Left kidney (tissue), 1 donor: ENCODE measurements at regions not wholly inside any gene's neighbourhood (a gene's known extent, or its start where the extent isn't known, plus 50 kb on each side); places are given as distances from the start of the nearest gene placed in this dataset.

ENCODE experiments used
- DNase-seq: peaks from one replicate; pipeline ENCODE4 v3.0.0-alpha.2; 2013

DNA sequence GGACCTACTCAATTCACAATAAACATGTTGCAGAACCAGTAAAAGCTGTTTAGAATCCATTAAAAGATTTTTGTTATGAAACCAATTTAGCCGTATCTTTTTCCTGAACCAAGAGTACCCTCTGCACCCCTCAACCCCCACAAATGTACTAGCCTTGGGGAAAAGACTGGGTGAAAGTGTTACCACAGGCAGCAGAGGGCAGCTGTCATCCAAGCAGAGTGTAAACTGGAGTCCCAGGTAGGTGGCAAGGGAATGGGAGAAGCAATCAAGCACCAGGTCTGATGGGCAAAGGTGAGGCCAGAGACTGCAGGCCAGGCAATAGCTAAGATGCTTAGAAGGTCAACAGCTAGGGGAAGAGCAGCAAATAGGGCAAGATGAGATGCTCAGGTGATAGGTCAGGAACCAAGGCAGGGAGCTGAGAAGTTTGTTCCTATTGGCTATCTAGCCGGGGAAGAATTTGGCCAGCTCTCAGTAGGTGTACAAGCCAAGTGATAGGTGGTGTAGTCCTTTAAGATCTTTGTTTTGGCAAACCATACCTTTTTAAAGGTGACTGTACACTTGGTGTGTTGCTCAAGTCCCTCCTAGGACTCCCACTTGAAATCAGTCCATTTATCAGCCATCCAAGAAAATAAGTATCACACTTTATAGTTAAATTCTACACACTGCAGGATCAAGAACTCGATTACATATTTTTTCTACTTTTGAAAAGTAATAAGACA, 77.8 kb upstream of the CCDC112 start:
- DNase-seq, result no peak

DNA sequence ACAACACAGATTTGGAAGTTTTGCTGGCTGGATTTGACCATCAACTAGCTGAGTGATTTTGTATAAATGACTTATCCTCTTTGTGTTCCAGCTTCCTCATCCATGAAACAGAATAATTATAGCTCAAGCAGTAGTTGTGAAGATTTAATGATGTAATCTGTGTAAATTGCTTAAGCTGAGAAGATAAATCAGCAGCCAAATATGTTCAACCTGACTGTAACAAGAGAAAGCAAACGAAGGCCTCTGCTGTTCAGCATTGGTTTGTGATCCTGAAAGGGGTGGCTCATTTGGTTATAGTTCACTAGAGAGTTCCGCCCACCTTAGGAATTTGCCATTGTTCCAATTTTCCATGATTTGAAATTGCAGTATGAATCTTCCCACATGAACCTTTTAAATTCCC, 75.7 kb upstream of the CCDC112 start:
- DNase-seq, result no peak

DNA sequence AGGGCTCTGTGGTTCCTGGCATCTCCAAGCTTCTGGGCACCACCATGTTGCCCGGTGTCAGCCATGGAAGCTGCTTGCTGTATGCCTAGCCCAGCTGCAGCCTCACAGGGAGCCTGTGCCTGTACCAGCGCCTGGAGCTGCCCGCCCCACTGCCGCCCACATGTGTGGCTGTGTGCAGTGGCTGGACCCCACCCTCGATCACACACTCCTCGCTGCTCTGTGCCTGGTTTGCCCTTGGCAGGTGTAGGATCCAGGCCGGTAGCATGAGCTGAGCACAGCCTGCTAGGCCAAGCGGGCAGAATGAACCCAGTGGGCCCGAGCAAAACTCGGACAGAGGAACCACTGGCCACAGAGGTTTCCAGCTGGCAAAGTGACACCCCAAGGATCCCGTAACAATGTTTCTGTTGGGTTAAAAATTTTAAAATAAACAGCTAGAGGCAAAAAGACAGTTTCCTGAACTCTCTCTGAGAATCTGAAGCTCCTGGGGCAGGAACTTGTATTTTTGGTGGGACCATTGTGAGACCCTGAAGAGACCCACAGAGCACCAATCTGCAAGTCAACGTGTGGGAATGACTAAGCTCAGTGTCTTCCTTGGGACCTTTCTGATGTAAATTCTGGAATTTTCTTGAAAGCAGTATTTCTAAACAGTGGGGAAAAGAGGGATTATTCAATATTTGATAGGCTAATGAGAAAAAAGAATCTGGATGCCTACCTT, 73.1 kb upstream of the CCDC112 start:
- DNase-seq, result no peak

DNA sequence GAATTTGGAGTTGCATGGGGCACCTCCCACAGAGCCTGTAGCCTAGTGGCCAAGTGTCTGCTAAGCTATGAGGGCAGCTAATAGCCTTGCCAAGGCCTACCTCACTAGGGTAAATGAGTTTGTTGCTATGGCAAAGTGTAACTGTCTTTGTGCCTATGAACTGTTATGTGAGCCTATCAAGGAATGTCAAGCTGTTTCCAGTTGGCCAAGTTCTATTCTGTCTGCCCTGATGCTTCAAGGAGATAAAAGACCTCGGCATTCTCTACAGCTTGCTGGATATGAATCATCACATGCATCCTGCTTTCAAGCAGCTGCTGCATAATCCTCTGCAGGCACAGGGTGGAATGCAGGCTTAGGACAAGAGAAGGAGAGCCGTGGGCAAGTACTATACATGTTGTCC, 69.8 kb upstream of the CCDC112 start:
- no peak for DNase-seq

DNA sequence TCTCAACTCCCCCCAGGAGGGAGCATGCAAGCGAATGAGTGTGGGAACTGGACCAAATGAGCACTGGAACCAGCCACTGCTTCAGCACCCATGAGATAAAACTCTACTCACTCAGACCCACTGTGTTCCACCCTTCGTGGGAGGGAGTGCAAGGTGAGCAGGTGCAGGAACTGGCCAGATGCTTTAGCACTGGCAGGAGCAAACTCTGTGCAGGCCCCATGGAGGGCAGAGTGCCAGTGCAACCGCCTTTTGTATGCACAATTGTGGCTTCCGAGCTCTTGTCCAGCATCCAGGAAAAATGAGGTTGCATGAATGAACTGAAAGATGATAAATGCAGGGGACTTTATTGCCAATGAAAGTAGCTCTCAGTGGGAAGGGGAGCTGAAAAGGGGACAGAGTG, 67.4 kb upstream of the CCDC112 start:
- DNase-seq, result no peak

DNA sequence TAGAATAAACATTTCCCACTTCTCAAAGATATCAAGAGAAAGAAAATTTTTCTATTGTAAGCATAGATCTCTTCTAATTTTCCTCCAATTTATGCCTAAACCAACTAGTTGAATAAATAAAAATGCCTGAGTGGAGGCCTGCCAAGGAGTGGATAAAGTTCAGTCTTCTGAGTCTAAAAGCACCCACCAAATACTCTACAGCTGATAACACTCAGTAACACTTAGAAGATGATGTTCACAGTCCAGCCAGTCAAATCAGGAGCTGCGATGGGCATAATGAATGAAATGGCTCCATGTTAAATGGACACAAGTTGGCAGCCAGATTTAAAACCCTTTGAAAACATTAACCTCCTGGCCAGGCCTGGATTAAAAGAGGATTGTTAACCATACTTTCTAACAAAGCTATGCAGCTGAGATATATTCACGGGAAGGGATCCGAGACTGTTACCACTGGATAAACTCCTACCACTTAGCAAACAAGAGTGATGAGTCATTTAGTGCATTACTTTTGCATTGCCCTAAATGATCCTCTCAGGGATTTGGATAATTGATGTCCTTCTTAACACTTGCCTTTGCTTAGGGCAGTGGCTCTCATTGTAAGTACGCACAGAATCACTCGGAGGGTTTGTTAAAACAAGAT, 63.7 kb upstream of the CCDC112 start:
- DNase-seq, result no peak

DNA sequence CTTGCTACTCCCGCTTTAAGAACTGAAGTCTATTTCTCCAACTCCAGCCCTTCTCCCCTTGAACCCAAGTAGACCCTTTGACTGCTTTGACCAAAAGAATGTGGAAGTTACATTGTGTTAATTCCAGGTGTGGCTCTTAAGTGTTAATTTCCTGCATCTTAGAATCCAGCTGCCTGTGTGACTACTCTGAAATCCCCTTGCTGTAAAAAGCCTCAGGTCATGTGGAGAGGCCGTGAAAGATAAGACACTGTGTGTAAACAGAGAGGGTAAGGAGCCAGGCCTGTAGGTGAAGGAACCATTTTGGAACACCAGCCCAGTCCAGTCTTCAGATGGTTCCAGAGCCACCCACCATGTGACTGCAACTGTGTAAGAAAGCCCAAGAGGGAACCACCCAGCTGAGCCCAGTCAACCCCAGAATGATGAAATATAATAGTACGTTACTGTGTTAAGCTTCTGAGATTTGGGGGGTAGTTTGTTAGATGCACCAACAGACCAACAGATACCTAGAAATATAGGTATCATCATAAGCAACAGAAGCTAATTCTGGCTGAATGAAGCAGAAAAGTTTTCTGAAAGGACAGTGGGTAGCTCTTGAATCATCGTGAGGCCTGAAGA, 59.4 kb upstream of the CCDC112 start:
- no peak for DNase-seq

DNA sequence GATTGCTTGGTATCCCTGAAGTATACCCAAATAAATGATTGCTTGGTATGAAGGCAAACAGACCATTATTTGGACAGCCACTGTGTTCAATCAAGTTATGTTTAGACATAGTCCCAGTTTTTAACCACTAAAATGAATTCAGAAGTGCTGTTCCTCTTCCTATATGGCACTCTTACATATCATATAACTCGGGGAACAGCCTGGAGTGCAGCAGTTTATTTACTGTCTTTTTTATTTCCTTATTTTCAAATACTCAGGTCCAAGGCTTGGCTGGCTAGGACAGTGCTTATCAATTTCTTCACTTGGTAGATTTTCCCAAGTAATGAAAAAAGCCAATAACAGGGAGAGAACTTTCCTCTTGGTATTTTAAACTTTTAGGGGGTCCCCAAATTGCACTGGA, 58.6 kb upstream of the CCDC112 start:
- DNase-seq, result no peak

DNA sequence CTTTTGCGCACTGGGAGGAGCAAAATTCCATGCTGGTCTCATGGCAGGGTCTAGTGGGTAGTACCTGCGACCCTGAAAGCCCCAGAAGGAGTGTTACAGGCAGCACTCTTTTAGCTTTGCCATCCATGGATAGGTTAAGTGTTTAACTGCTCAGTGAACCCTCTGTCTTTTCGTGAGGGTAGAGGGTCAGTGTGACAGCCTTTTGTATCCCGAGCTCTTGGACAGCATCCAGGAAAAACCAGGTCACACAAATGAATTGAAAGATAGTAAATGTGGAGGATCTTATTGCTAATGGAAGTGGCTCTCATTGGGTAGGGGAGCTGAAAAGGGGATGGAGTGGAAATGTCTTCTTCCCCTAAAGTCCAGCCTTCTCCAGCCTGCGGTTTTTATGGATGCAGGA, 57.8 kb upstream of the CCDC112 start:
- no peak for DNase-seq

DNA sequence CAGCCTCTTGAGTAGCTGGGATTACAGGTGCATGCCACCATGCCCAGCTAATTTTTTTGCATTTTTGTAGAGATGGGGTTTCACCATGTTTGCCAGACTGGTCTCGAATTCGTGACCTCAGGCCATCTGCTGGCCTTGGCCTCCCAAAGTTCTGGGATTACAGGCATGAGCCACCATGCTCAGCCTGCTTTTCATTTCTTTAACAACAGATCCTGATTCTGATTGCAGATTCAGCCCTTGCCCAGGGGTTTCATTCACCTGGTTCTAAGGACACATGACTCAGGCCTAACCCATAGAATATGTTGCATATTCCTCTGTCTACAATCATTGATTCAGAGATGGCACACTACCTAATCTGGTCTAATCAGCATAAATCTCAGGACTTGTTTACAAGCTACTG, 56.1 kb upstream of the CCDC112 start:
- DNase-seq, result no peak

DNA sequence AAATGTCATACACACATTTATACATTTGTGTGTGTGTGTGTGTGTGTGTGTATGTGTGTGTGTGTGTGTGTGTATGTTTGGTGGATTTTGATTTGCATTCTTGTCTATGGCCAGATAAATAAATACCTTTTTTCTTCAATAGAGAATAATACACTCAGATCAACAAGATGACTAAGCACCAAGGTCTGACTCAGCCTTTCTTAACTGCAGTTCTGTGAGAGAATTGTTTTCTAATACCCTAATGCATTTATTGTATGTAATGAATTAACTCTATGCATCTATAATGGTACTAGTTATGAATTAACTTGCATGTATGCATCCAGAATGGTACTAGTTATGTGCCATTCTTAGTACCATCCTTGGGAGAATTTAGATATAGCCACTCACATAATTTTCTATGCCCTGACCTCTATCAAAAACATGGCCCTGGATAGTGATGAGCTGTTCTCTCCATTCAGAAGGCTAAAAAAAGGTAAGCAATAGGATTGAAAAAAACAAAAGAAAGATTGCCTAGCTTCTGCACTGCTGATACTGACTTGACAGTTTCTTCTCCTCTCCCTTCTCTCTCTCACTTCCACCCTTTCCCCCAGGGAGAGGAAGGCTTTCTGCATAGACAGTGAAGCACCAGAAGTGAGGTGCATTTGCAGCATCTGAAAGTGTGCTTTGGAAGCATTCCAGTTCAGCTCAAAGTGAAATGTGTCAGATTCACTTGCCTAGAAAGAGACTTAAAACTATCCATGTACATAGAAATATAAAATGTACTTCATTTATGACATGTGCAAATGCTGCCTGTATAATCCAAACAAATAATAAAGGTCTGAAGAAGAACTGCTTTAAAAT, 55.1 kb upstream of the CCDC112 start:
- DNase-seq, result no peak

DNA sequence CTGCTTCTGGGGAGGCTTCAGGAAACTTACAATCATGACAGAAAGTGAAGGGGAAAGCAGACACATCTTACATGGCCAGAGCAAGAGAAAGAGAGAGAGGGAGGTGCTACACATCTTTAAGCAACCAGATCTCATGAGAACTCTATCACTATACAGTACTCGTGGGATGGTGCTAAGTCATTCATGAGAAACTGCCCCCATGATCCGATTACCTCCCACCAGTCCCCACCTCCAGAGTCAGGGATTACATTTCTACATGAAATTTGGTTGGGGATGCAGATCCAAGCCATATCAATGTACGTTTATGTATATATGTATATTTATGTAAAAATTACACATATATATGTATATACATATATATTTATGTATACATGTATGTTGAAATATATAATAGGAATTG, 54.4 kb upstream of the CCDC112 start:
- no peak for DNase-seq

DNA sequence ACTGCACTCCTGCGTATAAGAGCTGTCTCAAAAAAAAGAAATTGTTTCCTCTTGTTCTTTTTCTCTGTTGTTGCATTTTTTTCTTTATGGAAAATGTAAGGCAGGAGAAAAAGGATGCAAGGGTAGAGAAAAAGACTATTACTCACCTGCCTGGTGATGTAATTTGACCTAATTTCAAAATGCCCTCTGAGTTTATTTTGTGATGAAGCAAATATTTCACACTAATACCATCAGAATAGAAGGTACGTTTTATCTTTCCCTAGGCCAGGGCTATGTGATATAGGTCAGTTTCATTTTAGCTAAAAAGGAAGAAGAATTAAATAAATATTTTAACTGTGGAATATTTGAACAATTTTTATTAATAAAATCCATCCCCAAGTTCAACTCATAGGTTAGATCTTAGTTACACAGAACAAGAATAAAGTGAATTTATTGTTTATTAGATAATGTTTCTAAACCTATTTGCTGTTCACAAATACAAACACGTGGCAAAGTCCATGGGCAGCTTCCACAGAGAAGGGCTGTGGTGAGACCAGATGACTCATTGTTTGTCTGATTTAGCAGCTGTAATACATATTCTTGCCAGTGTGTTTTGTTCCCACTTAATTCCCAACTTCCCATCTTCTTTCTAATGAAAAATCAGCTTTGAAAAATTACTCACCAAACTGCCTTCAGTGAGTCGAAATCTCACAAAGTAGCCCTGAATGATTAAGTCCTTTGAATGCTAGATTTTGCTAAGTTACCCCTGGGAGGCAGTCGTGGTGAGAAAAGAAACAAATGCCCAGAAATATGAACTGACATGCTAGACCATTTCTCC, 52.8 kb upstream of the CCDC112 start:
- no peak for DNase-seq

DNA sequence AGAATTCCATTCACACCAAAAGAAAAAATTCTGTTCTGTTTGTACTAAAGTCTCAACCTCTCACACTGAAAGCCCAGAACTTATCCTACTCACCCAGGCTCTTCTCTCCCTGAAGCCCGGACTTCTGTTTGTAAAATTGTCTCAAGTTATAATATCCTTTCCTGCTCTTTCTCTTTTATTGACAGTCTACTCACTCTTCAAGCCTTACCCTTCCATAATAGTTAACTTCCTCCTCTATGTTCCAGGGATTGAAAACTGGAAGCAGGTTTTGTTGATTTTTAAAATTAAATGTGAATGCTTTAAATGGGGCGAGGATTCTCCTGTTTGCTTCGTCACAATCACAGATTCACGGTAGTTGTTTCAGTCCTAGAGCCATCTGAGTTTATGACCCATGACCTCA, 51.7 kb upstream of the CCDC112 start:
- DNase-seq, result no peak
